Endothelial cell of umbilical vein (primary cell): ENCODE measurements at regions not wholly inside any gene's neighbourhood (a gene's known extent, or its start where the extent isn't known, plus 50 kb on each side); places are given as distances from the start of the nearest gene placed in this dataset.

ENCODE experiments used
- BruUV-seq: library from RNA; stranded (reverse); fragments of 400-500 nt; replicated peaks from 2 replicates; lab custom pipeline; 2021; lab: Mats Ljungman, UMichigan
- CTCF ChIA-PET: fragments of 300-600, 350-600 bp; sonication (Branson Sonifier 250); formaldehyde crosslinking; loops from one replicate; lab custom pipeline; 2021; ENCODE audit warnings: antibody characterized with exemption, inconsistent platforms; lab: Charles Lee
- POLR2A ChIA-PET: fragments of 300-600, 350-600 bp; sonication (Branson Sonifier 250); formaldehyde crosslinking; loops from one replicate; lab custom pipeline; 2021; ENCODE audit warnings: antibody characterized with exemption, inconsistent platforms; lab: Charles Lee
- DNase-seq: peaks from one replicate; pipeline ENCODE4 v3.0.0-alpha.2; 2011; ENCODE audit warnings: low read depth, low spot score
- FAIRE-seq: peaks from 2 replicates; lab custom pipeline; 2011; peaks lifted over from hg19 to GRCh38; lab: Jason Lieb, UNC
- H2AFZ ChIP-seq: 2 replicates; pipeline ENCODE4 v1.6.0; 2012; ENCODE audit warnings: low read depth, low read length, control low read depth, inconsistent platforms
- H3K27ac ChIP-seq: 2 replicates; pipeline ENCODE4 v1.5.1; 2011; ENCODE audit warnings: low read depth, mild to moderate bottlenecking, control low read depth, low read length, moderate library complexity; ENCODE audit not compliant: insufficient read depth
- H3K27me3 ChIP-seq, 2 experiments: 2 replicates each; pipeline versions ENCODE4 v1.6.0 to v1.6.1; 2011; ENCODE audit warnings: low read length in 2 of 2, mixed read lengths in 1 of 2; ENCODE audit not compliant: control insufficient read depth in 2 of 2, insufficient read depth in 2 of 2
- H3K36me3 ChIP-seq, 2 experiments: 2 replicates in 1 of 2; 3 replicates in 1 of 2; pipeline ENCODE4 v1.5.1; 2011; ENCODE audit warnings: low read length in 2 of 2, mild to moderate bottlenecking in 1 of 2, moderate library complexity in 1 of 2; ENCODE audit not compliant: control insufficient read depth in 2 of 2, insufficient read depth in 2 of 2; ENCODE audit errors: extremely low read depth in 1 of 2
- H3K4me1 ChIP-seq: 3 replicates; pipeline ENCODE4 v1.5.1; 2011; ENCODE audit warnings: mild to moderate bottlenecking, low read length; ENCODE audit not compliant: control insufficient read depth, insufficient read depth; ENCODE audit errors: extremely low read depth
- H3K4me2 ChIP-seq: 2 replicates; pipeline ENCODE4 v1.6.1; 2011; ENCODE audit warnings: low read length, control low read depth, mixed read lengths; ENCODE audit not compliant: insufficient read depth
- H3K4me3 ChIP-seq, 3 experiments: fragments of 200-600 bp in 1 of 3; sonication (generic), shearing (Covaris generic) in 1 of 3; replicated peaks in 1 of 3; 2 replicates each; pipeline ENCODE4 v1.5.1; 2011 to 2016; ENCODE audit warnings: control low read depth in 3 of 3, low read length in 3 of 3, mild to moderate bottlenecking in 2 of 3, inconsistent platforms in 1 of 3, low read depth in 1 of 3, moderate library complexity in 1 of 3; ENCODE audit not compliant: insufficient read depth in 1 of 3
- H3K79me2 ChIP-seq: 2 replicates; pipeline ENCODE4 v1.6.0; 2012; ENCODE audit warnings: low read length, inconsistent platforms; ENCODE audit not compliant: control insufficient read depth, insufficient read depth
- H3K9ac ChIP-seq: replicated peaks from 2 replicates; pipeline ENCODE3; 2011; ENCODE audit warnings: low read length, control low read depth; ENCODE audit not compliant: insufficient read depth; ENCODE audit errors: extremely low read depth
- H3K9me1 ChIP-seq: replicated peaks from 3 replicates; pipeline ENCODE4 v1.6.0; 2011; ENCODE audit warnings: mild to moderate bottlenecking, low read length; ENCODE audit not compliant: control insufficient read depth, insufficient read depth; ENCODE audit errors: extremely low read depth
- H3K9me3 ChIP-seq: replicated peaks from 2 replicates; pipeline ENCODE4 v1.5.1; 2012; ENCODE audit warnings: low read length, inconsistent platforms; ENCODE audit not compliant: control insufficient read depth, insufficient read depth
- H4K20me1 ChIP-seq: replicated peaks from 2 replicates; pipeline ENCODE3; 2011; ENCODE audit warnings: mild to moderate bottlenecking, low read length; ENCODE audit not compliant: control insufficient read depth, insufficient read depth; ENCODE audit errors: extremely low read depth
- CTCF ChIP-seq, 2 donors: IDR thresholded peaks; 1 replicate in 1 of 2; 2 replicates in 1 of 2; pipeline ENCODE4 v1.5.1; 2011; ENCODE audit warnings: low read length in 2 of 2, mild to moderate bottlenecking in 2 of 2, moderate library complexity in 2 of 2, control low read depth in 1 of 2, inconsistent platforms in 1 of 2, low read depth in 1 of 2; ENCODE audit not compliant: insufficient read depth in 1 of 2; ENCODE audit errors: extremely low read depth in 1 of 2
- EZH2 ChIP-seq: IDR thresholded peaks from 2 replicates; pipeline ENCODE4 v1.6.1; 2012; ENCODE audit warnings: borderline replicate concordance, low read depth, mild to moderate bottlenecking, moderate library complexity, low read length, inconsistent platforms; ENCODE audit not compliant: severe bottlenecking
- FOS ChIP-seq: IDR thresholded peaks from 2 replicates; pipeline ENCODE4 v1.6.1; 2011; ENCODE audit warnings: mild to moderate bottlenecking, low read length, moderate library complexity, borderline replicate concordance; ENCODE audit not compliant: insufficient read depth
- GATA2 ChIP-seq: IDR thresholded peaks from 2 replicates; pipeline ENCODE4 v1.7.0; 2011; ENCODE audit warnings: low read depth, mild to moderate bottlenecking, moderate library complexity, mixed read lengths, low read length; ENCODE audit not compliant: insufficient read length, insufficient read depth
- JUN ChIP-seq: IDR thresholded peaks from 2 replicates; pipeline ENCODE4 v1.6.1; 2011; ENCODE audit warnings: borderline replicate concordance, low read depth; ENCODE audit not compliant: insufficient read length, insufficient read depth
- MAX ChIP-seq: IDR thresholded peaks from 2 replicates; pipeline ENCODE4 v1.6.1; 2011; ENCODE audit not compliant: insufficient read depth, insufficient read length
- MYC ChIP-seq: IDR thresholded peaks from one replicate; pipeline ENCODE4 v1.6.1; 2011; ENCODE audit warnings: mild to moderate bottlenecking, low read depth, low read length
- POLR2A ChIP-seq: IDR thresholded peaks from 2 replicates; pipeline ENCODE4 v1.6.1; 2012; ENCODE audit warnings: low read depth, mild to moderate bottlenecking, control low read depth, low read length
- POLR2AphosphoS5 ChIP-seq: IDR thresholded peaks from 2 replicates; pipeline ENCODE4 v1.6.1; 2012; ENCODE audit warnings: low read depth, mild to moderate bottlenecking, control low read depth, low read length, moderate library complexity; ENCODE audit not compliant: insufficient read depth
- dilution Hi-C: fragments of 300-500 bp; cut with MboI; formaldehyde crosslinking; loops from one replicate; pipeline ENCODE4 v1.15.0; 2019; ENCODE audit warnings: low sequenced_read_pairs; ENCODE audit not compliant: extremely low pct_ligation_motif_present
- intact Hi-C: fragments of 100-400 bp; cut with micrococcal nuclease; formaldehyde crosslinking; loops from one replicate; pipeline ENCODE4 v1.10.0; 2022

GRCh38 chr19:32273483-32273882 is 71.9 kb upstream of the ZNF507 start:
- no peaks in the 10 kb centered on the region for H3K4me1 ChIP-seq
- no peak overlapping the region for H3K4me3 ChIP-seq
- no peaks in the 10 kb centered on the region for H4K20me1 ChIP-seq
- intact Hi-C loops: no loop called here
- H2AFZ ChIP-seq: no peak overlapping the region
- ChIA-PET POLR2A (no interaction called here), CTCF (no interaction called here)
- H3K36me3 ChIP-seq: no peaks in the 10 kb centered on the region
- FAIRE-seq (no peak), DNase-seq (no peak)
- no peaks in the 10 kb centered on the region for H3K79me2 ChIP-seq
- no peaks in the 10 kb centered on the region for H3K9me1 ChIP-seq
- TF ChIP-seq EZH2 (no peak), MYC (no peak), POLR2AphosphoS5 (no peak), MAX (no peak), FOS (no peak), CTCF (IDR thresholded peaks at IDR 0.05; ENCODE audit: extremely low read depth in 1 of 2, insufficient read depth in 1 of 2, low read depth in 1 of 2, low read length in 2 of 2) (no peak), GATA2 (no peak), POLR2A (no peak), JUN (no peak)
- peaks cover 0 to 6% of the 10 kb centered on the region in 2 experiments for H3K27me3 ChIP-seq
- H3K27ac ChIP-seq: no peak overlapping the region
- H3K9me3 ChIP-seq: no peaks in the 10 kb centered on the region
- H3K9ac ChIP-seq: no peak overlapping the region
- no peak overlapping the region for H3K4me2 ChIP-seq
- dilution Hi-C loops: no loop called here
- BruUV-seq: no TSS peak
